Eye (tissue), 1 donor: ENCODE measurements at regions not wholly inside any gene's neighbourhood (a gene's known extent, or its start where the extent isn't known, plus 50 kb on each side); places are given as distances from the start of the nearest gene placed in this dataset.
A peak's percentile ranks its signal among the peaks of the same experiment; 100 is the strongest.

Experiments used
- DNase-seq: peaks from one replicate; pipeline ENCODE4 v3.0.0-alpha.2; 2015

DNA sequence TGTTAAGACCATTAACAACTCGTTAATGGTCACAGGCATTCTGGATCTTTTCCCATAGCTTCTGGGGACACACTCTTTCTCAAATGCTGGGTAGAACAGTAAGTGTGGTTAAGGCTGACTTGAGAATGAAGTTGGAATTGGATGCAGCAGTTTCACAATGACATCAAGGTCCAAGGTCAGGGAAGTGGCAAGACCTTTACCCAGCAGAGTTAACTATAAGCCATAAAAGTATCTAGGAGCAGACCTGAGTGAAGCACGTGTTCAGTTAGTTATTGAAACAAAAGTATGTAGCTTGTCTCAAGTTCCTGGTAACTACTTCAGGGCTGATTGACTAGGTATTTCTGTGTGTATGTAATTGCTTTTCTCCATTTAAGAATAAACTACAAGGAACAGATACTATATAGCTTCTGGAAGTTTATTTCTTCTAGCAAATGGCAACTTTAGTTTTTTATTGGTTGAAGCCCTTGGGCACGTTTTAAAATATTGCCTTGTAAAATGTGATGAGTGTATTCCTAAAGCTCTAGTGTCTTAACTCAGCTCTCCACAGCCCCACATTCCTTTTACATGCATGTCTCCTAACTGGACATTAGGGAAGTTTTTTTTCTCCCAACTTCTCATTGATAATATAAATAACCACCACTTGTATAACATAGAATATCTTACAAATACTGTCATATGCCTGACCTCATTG, 479.0 kb upstream of the CITED2 start:
- no peak for DNase-seq

DNA sequence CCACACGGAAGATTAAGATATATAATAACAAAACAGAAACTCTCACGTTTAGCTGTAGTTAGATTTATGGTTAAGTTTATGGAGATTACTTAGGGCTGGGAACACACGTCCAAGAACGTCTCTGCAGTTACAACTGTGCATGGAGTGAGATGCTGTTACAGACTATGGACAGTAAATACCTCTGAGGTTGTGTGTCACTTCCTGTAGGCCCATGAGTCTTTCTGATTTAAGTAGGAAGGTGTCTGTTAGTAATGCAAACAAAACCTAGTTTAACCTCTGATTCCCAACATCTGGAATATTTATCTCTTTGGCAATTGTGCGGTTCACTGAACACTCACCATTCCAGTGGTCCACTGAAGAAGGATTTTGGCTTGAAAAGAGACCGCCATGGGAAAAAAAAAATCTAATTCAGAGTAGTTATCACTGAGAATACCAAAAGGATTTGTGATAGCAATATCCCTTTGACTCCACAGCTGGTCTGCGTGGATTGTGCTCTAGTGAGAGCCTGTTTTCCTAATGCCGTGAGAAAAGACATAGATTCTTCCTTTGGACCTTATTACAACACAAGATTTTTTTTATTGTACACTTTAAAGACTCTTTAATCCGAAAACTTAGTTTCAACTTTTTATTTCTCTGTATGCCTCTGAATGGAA, 478.2 kb upstream of the CITED2 start:
- DNase-seq: no peak

DNA sequence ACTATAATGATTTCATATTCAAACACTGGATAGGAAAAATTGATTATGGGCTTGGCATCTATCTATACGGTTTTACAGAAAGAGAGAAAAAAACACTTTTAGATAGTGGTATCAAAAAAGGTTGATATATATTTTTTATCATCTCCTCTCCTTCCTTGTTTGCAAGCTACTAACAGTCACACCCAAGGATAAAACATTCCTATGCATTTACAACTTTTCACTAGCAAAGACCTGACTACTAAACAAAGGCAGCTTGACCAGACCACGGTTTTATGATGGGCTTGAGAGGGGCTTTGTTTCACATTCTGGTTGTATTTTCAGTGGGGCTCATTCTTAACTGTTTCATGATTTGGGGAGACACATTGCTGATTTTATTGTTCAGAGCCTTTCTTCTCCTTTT, 477.6 kb upstream of the CITED2 start:
- DNase-seq: no peak

DNA sequence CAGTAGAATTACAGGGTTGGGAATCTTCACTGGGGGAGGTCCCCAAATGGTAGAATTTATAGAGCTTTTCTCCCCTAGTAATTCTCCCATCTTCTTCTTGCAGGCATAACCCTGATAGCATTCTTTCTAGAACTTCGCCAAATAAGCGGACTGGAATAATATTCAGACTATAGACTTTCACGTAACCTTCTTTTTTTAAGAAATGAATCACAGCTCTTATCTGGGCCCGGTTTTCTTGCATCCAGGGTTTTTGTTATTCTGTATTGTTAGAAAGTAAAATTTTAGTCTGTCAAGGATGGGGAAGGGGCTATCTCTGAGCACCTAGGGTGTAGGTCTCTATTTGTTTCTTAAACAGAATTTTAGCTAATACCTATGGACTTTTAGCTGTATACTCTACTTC, 476.8 kb upstream of the CITED2 start:
- no peak for DNase-seq

DNA sequence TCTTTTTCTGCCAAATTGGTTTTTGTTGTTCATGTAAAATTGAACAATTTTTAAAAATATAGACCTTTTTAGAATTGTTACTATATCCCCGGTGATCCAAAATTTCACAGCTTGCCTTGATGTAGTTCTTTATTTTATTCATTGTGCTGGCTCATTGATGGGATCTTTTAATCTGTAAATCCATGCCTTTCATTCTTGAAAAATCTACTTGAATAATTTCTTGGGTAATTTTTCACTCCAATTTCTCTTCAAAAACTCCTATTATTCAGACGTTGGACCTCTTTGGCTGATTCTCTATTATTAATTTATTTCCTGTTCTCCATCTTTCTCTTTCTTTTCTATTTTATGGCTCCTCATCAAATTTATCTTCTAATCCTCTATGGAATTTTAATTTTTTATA, 476.1 kb upstream of the CITED2 start:
- no peak for DNase-seq

DNA sequence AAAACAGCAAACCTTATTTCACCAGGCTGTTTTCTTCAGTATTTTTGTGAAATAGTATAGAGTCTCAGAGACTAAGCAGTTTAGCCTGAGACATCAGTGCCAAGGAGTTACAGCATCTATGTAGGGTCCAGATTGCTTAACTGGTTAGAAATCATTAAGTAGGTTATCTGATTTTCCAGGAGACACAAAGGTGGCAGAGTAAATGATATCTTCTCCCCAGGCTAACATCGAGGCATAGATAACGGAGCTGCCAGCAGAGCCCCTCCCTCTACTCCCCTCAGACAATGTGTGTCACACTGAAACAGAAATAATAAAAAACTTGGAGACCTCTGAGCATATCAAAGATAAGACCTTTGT, 473.0 kb upstream of the CITED2 start:
- no peak for DNase-seq

DNA sequence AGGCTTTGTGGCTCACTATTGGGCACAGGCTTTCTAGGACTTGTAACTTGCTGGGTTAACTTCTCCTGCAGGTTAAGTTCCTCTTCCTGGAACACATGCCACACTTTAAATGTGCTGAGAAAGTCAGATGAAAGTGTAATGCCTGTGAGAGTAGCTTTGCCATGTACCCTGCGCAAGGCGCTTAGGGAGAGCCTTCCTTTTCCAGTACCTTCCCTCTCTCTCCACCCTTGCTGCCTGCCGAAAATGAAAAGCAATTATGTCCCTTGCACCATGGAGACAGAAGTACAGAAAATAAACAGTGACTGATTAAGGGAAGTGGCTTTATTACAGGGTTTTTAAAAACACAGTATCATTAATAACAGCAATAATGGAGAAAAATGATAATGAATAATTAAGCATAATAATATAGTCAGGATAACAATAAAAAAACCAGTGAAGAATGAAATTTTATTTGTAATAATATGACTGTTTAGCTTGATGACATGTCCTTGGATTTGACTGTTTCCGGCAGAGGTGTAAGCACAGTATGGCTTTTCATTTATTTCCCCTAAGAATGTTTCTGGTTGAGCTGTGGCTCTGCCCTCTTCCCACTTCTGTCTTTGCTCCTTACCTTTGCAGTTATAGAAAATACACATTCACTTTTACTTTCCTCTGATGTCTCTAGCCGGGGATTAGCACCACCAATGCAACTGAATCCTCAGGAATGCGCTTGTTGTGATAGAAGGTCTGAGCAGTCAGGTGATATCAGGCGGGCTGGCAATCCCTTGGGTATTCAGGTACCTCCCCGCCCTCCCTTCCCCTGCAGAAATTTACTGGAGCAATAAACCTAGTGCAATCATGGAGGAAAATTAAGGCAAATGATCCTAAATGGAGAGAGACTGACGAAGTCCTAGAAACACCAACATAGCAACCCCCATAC, 472.3 kb upstream of the CITED2 start:
- no peak for DNase-seq

DNA sequence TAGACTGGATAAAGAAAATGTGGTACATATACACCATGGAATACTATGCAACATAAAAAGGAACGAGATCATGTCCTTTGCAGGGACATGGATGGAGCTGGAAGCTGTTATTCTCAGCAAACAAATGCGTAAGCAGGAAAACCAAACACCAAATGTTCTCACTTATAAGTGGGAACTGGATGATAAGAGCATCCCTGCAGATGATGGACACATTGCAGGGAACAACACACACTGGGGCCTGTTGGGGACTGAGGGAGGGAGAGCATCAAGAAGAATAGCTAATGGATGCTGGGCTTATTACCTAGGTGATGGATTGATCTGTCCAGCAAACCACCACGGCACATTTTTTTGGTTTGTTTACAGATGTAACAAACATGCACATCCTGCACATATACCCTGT, 470.5 kb upstream of the CITED2 start:
- DNase-seq: no peak

DNA sequence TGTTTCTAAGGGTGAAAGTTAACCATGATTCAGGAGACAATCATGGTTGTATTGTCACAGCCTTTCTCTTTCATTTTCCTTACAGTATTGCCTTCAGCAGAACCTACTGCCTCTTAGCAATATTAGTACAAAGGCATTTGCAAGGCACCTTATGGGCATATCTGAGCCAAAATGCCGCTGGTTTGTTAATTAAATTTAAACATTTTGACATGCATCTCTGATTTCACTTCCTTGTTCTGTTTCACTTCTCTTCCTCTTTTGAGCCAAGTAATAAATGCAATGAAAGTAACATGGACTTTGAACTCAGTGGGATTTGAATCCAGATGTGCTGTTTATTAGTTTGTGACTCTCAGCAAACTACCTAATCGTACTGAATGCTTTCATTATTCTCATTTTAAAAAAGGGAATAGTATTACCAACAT, 467.4 kb upstream of the CITED2 start:
- no peak for DNase-seq

DNA sequence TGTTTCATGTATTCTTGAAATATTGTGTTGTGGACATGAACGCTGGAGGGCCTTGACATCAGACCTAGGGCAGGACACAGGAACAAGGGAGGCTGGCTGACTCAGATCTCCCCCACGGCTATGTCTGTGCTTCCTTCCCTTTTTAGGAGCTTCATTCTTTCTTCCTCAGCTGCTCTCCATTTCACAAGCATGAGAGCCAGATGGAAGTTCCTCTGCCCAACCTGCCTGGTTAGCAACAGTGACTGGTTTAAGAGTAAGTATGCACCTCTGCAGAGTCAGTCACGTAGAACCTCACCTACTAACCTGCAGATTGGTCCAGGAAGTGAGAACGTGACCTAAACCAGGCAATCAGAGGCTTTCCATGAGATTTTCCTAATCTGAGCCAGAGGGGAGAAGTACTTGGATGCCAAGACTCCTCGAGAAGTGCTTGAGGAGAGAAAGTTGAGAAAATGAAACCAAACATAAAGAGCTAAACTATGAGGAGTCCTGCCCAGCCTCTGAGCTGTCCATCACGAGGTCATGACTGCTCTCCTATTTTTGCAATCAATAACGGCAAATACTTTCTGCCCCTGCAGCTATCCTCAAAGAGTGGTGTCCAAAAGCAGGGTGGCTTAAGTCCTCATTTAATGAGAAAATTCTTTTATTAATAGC, 465.2 kb upstream of the CITED2 start:
- DNase-seq: no peak

DNA sequence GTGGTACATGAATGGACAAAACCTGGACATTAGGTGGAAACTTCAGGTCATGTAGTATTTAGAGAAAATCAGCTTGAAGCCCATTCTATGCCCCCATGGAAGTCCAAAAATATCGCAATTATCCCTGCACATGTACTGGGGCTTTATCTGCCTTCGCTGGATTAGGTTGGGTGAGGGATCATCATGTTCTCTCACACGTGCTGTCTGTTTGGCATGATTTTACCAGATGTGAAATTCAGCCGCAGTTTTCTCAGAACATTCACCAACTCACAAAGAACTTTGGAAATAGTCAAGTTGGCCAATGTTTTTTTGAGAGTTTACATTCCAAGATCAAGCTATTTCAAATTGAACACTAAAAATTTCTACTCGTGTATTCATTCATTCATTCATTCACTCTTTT, 459.8 kb upstream of the CITED2 start:
- no peak for DNase-seq

DNA sequence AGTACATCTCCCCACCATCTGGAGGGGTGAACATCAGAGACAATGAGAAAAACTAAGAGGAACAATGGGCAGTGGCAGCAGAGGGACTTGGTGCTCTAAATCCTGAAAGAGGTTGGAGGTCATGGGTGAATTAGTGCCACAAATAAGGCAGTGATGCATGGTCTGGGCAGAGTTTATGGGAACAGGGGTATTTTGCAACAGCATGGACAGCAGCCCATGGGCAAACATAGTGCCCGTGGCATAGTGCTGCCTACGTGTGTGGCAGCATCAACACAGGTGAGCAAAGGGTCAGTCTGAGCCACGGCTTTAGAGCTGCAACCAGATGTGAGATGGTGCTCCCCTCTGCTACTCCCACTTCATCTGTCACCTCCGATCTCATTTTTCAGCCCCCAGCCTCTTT, 459.1 kb upstream of the CITED2 start:
- DNase-seq: no peak

DNA sequence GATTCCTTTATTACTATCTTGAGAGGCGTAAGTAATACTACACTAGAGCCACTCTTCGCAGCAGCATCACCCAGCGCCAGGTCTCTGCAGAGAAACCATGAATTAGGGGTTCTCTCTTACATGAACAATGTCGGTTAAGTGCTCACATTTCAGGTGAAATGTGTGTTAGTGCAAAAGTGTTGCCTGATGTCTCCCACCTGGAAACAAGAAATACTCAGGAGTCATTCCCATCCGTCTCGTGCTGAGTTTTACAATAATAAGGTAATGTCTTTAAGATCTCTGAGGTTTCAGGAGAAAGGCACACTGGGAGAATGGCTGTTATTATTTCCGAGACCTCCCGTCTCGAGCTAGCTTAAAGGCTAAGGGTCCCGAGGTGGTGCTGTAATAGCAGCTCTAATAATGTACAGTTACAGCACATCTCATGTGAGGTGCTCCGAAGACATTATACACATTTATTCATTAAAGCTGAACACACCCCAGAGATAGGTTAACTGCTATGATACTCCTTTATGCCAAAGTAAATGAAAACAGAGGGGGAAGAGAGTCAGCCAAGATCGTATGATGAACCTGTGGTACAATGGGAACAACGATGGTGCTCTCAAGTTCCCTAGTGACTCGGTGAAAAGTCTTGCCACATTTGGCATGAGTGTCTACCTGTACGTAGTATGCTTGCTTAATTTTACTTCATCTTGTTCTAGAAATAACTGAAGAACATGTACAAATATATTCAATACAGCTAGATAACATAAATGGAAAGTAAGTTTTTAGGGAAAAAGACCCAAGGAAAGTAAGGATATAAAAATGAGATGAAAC, 458.3 kb upstream of the CITED2 start:
- DNase-seq: no peak

DNA sequence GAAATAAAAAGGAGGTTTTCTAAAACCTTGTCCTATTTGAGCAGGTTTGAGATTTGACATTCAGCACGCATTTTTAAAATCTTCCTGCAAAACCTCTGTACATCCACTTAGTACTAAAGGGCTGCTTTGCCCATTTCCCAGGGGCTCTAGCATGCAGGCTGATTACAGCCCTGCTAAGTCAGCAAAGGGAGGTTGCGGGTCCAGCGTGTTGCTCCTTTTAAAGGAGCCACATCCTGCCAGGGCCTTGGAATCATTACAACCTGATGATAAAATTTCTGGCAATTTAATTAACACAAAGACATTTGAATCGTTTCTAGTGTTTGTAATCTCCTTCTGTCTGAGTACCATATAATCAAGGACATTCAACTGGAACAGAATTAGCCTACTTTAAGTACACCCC, 455.1 kb upstream of the CITED2 start:
- DNase-seq: peak; percentile 39

DNA sequence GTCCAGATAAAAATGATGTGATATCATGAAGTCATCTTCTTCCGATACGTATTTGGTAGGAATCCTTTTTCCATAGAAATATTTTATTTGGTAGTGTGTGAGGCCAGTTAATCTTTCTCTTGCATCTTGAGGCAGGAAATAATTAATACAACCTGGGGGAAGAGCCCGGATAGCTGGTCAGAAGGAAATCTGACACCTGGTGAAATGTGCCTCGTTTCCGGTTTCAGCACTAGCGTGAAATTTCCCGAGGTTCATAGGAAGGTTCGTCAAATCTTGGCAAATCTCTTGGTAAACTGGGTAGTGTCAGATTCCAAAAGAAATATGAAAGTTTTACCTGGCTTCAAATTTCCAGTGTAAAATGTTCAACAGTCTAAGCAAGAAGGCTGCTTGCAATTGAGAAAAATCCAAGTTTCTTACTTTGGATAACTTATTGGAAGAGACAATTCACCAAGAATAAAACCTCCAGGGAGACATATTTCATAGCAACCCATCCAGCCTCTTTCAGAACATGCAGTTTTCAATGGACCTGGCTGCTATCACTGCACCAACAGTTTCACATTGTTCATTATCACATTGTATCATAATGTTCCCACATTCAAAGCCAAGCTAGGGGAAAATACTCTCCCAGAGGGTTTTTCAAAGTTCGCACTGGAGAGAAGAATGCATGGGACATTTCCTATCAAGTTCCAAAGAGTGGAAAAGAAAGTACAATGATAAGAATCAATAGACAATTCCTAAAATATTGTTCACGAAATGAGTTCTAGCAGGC, 454.5 kb upstream of the CITED2 start:
- no peak for DNase-seq

DNA sequence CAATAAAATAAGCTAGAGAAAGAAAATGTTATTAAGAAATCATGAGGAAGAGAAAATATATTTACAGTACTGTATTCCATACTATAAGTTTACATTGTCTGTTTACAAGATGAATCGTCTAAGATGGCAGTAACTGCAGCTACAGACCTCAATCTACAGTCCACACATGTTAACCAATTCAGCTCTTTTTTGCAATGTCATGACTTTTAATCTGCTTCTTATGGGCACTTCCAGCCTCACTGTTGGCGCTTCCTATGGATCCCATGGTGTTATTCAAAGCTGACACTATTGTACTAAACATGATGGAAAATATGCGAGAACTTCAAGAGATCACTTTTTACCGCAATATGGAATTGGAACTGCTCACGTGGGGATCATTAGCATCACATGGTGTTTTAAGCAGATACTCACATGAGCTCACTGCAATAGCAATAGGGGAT, 451.5 kb upstream of the CITED2 start:
- no peak for DNase-seq

DNA sequence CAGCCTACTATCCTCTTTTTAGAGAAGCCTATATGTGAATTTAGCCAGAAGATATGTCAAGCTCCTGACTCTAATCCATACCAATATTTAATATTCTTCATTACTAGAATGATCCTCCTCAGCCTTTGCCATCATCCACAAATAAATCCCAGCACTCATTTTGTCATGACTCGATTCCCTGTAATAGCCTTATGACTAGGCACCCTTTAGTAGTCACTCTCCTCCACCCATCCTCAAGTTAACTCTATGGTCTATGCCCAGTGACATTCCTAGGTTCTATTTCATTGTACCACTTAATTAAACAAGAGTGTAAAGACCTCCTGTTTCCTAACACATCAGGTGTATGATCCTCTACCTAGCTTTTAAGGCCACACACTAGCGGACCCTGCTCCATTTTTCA, 450.4 kb upstream of the CITED2 start:
- DNase-seq: no peak

DNA sequence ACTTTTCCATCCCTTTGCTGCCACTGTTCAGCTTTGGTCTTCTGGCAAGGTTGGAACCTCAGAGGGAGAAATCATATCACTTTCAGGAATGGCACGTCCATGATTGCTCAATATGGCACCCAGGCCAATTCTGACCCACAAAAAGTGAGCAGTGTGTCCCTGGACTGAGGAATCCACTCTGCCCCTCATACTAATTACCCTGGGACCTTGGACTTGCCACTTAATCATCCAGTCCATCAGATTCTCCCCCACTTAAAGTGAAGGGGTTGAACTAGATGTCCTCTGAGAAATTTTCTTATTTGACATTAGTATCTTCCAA, 449.3 kb upstream of the CITED2 start:
- no peak for DNase-seq

DNA sequence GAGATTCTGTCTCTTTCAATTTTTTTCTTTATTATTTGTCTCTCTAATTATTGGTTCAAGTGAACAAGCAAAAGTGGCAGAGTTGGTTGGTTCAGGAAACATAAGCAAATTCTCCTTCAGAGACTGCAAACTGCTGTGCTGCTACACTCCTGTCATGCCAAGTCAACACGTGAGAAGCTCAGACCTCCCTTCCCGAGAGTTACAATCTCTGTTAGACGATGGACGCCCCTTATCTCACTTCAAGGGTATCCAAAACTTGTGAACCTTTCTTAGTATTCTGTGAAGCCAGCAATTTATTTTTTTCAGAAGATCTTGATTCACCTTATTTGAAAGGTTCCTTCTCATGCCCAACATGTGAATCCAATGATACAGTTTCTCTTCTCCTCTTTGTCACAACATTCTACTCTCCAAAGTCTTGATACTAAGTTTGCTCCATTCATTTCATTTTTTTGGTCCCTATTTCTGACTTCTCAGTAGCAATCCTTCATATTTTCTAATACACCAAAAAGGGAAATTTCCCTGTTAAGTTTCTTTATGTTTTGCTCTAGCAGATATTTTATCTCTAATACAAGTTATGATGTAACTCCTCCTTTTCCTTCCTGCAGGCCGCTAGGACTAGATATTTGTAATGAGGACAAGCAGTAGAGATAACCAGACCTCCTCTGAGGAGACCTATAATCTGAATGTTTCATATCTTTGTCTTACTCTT, 448.8 kb upstream of the CITED2 start:
- DNase-seq: no peak

DNA sequence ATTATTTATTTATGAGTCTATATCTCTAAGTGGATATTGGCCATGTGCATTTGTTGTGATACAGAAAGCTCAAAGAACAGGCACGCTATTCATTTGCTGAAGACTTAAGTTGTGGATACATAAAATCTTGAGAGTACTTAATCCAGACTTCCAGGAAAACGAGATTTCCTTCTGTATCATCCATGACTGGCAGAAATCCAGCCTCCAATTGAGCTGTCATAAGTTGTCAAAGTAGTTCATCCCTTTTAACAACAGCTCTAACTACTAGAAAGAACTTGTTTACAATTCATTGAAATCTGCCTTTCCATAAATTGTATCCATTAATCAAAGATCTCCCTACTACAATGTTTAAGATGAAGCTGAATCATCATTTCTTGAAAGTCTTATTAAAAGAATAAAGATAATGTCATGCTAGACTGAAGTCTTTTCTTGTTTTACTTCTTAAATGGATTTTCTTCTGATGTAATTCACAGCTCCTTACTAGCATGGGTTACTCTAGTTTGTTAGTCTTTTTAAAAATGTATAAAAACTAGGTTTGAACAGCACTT, 447.3 kb upstream of the CITED2 start:
- DNase-seq: no peak

DNA sequence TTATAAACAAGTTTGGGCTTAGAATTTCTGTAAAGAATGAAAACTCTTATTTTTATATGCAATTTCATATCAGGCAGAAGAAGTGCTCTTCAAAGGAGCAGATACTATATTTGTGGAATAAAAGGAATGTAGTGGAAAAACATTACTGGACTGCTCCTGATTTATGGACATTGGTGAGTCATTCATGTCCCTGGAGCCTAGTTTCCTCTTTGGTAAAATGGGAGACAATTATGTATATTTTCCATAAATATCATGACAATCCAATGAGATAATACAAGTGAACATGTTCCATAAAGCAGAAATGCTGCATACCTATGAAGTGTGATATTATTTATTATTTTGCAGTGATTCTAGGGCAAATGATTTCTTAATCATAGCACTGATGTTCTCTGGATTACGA, 445.8 kb upstream of the CITED2 start:
- DNase-seq: no peak
